Upper lobe of right lung (tissue), 1 donor: ENCODE measurements at regions not wholly inside any gene's neighbourhood (a gene's known extent, or its start where the extent isn't known, plus 50 kb on each side); places are given as distances from the start of the nearest gene placed in this dataset.
"Not testable (repeated sequence)": the region's sequence is repeated elsewhere in the genome, so short reads cannot be mapped to it uniquely, and the experiment has no call there.

Experiments used
- ATAC-seq: fragments of 200-7000 bp; cut with Tn5 transposase; one replicate; pipeline ENCODE4 v1.9.1; 2020; ENCODE audit warnings: mild to moderate bottlenecking, moderate library complexity
- DNase-seq: peaks from one replicate; pipeline ENCODE4 v3.0.0-alpha.2; 2020
- H3K27ac ChIP-seq: fragments of 200-600 bp; one replicate; pipeline ENCODE4 v1.8.0; 2022
- H3K27me3 ChIP-seq: fragments of 200-600 bp; one replicate; pipeline ENCODE4 v1.8.0; 2022; ENCODE audit warnings: mild to moderate bottlenecking
- H3K36me3 ChIP-seq: fragments of 200-600 bp; one replicate; pipeline ENCODE4 v1.8.0; 2022
- H3K4me1 ChIP-seq: fragments of 200-600 bp; one replicate; pipeline ENCODE4 v1.8.0; 2022
- H3K4me3 ChIP-seq: fragments of 200-600 bp; one replicate; pipeline ENCODE4 v1.8.0; 2022; ENCODE audit warnings: mild to moderate bottlenecking
- H3K9me3 ChIP-seq: fragments of 200-600 bp; one replicate; pipeline ENCODE4 v1.8.0; 2022
- CTCF ChIP-seq: fragments of 200-600 bp; IDR thresholded peaks from one replicate; pipeline ENCODE4 v1.8.0; 2022; ENCODE audit warnings: antibody characterized with exemption
- intact Hi-C: fragments of 100-400 bp; cut with DNase I; formaldehyde crosslinking; loops from one replicate; pipeline ENCODE4 v1.11.0; 2022
- donor health status: DM: no; HTN: yes; CAD: no; lungs with severe emphysema.

- intact Hi-C loops = no loop called here
- Histone ChIP-seq H3K9me3 (no peaks in the 10 kb centered on the region), H3K36me3 (no peaks in the 10 kb centered on the region), H3K4me3 (no peak overlapping the region), H3K27ac (no peak overlapping the region), H3K27me3 (no peaks in the 10 kb centered on the region), H3K4me1 (no peaks in the 10 kb centered on the region)
- DNase-seq (no peak), ATAC-seq (no peak)
- TF ChIP-seq CTCF = no peak
These were observed 173.0 kb upstream of the PDE4D start for GRCh38 chr5:60066502-60066901.

- no peak for TF ChIP-seq CTCF
- Histone ChIP-seq H3K27me3 (no peaks in the 10 kb centered on the region), H3K36me3 (no peaks in the 10 kb centered on the region), H3K9me3 (no peaks in the 10 kb centered on the region), H3K4me3 (no peak overlapping the region), H3K4me1 (no peaks in the 10 kb centered on the region), H3K27ac (no peak overlapping the region)
- DNase-seq = no peak
- no peak for ATAC-seq
- intact Hi-C loops = no loop called here
These were observed 166.9 kb upstream of the PDE4D start for GRCh38 chr5:60060389-60060788.

GRCh38 chr5:60056191-60056590 lies 162.7 kb upstream of the PDE4D start:
- intact Hi-C loops = no loop called here

GRCh38 chr5:60055168-60055567 lies 161.6 kb upstream of the PDE4D start:
- Histone ChIP-seq H3K4me1 (no peaks in the 10 kb centered on the region), H3K9me3 (peaks cover 7% of the 10 kb centered on the region), H3K36me3 (no peaks in the 10 kb centered on the region), H3K4me3 (no peak overlapping the region), H3K27ac (no peak overlapping the region), H3K27me3 (no peaks in the 10 kb centered on the region)
- intact Hi-C loops = no loop called here
- no peak for TF ChIP-seq CTCF
- no peak for ATAC-seq
- DNase-seq = no peak

More at GRCh38 chr5:60056191-60056590, 162.7 kb upstream of the PDE4D start:
- DNase-seq = no peak
- Histone ChIP-seq H3K4me3 (no peak overlapping the region), H3K27ac (no peak overlapping the region), H3K4me1 (no peaks in the 10 kb centered on the region), H3K36me3 (no peaks in the 10 kb centered on the region), H3K27me3 (no peaks in the 10 kb centered on the region), H3K9me3 (peaks cover 7% of the 10 kb centered on the region)
- no peak for TF ChIP-seq CTCF
- no peak for ATAC-seq

GRCh38 chr5:60041996-60042664 lies 148.6 kb upstream of the PDE4D start:
- intact Hi-C loops, H3K27me3 ChIP-seq, H3K9me3 ChIP-seq, H3K4me1 ChIP-seq, H3K36me3 ChIP-seq, H3K4me3 ChIP-seq, H3K27ac ChIP-seq: not testable (repeated sequence)
- ATAC-seq (peak; percentile 82), DNase-seq (peak; percentile 65)

- H3K27ac ChIP-seq, H3K4me1 ChIP-seq, DNase-seq, H3K4me3 ChIP-seq, H3K9me3 ChIP-seq, intact Hi-C loops, H3K27me3 ChIP-seq, H3K36me3 ChIP-seq: not testable (repeated sequence)
- ATAC-seq = peak; percentile 26
These were observed 148.0 kb upstream of the PDE4D start for GRCh38 chr5:60041508-60041907.
